ENCODE measurements at regions not wholly inside any gene's neighbourhood (a gene's known extent, or its start where the extent isn't known, plus 50 kb on each side); places are given as distances from the start of the nearest gene placed in this dataset.

DNA sequence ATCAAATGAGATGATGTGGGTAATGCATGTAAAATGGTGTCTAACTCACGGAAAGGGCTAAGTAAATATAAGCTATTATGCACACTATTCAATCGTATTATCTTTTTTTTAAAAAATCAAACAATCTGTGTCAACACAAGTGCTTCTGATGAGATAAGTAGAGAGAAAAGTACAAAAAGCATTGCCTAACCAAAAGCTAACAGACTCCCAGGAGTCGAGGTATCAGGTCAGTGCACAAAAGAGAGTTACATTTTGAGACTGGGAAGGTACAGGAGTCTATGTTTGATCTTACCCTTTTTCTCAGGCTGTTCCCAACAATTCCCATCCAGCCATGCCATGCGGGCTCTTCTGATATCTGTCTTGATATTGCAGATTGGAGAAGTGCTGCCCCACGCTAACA, 203.3 kb upstream of the ZIC3 start (continued):
- TF ChIP-seq, protein P1, sequence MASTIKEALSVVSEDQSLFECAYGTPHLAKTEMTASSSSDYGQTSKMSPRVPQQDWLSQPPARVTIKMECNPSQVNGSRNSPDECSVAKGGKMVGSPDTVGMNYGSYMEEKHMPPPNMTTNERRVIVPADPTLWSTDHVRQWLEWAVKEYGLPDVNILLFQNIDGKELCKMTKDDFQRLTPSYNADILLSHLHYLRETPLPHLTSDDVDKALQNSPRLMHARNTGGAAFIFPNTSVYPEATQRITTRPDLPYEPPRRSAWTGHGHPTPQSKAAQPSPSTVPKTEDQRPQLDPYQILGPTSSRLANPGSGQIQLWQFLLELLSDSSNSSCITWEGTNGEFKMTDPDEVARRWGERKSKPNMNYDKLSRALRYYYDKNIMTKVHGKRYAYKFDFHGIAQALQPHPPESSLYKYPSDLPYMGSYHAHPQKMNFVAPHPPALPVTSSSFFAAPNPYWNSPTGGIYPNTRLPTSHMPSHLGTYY (CRISPR knock-in tag; IDR thresholded peaks at IDR 0.05): no peak
- TF ChIP-seq, protein P2, sequence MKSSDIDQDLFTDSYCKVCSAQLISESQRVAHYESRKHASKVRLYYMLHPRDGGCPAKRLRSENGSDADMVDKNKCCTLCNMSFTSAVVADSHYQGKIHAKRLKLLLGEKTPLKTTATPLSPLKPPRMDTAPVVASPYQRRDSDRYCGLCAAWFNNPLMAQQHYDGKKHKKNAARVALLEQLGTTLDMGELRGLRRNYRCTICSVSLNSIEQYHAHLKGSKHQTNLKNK (CRISPR knock-in tag; IDR thresholded peaks at IDR 0.05): no peak
- TF ChIP-seq, protein P3, sequence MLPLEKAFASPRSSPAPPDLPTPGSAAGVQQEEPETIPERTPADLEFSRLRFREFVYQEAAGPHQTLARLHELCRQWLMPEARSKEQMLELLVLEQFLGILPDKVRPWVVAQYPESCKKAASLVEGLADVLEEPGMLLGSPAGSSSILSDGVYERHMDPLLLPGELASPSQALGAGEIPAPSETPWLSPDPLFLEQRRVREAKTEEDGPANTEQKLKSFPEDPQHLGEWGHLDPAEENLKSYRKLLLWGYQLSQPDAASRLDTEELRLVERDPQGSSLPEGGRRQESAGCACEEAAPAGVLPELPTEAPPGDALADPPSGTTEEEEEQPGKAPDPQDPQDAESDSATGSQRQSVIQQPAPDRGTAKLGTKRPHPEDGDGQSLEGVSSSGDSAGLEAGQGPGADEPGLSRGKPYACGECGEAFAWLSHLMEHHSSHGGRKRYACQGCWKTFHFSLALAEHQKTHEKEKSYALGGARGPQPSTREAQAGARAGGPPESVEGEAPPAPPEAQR (CRISPR knock-in tag; IDR thresholded peaks at IDR 0.05): no peak
- TF ChIP-seq ZNF671 (CRISPR knock-in tag; IDR thresholded peaks at IDR 0.05) (no peak), MYBL2 (CRISPR knock-in tag; IDR thresholded peaks at IDR 0.05) (no peak)

DNA sequence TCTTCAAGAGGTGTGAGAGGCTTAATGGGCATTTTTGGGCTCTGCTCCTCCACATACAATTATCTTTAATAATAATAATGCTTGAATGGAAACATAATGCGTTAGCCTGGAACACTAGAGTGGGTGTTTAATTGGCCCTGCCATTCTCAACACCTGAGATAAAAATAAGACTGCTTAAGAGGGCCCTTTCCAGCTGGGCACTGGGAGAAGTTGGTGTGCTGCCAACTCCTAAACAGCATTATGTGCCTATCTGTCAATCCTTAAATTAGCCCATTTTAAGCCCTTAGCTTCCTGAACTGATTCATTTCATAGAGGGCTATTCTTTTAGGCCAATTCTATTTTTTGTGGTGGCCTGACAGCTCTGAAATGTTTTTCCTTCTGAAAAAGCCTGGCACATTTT, 211.1 kb upstream of the ZIC3 start:
- ATAC-seq (no peak), DNase-seq (ENCODE audit: low spot score) (no peak)
- TF ChIP-seq, protein P4, sequence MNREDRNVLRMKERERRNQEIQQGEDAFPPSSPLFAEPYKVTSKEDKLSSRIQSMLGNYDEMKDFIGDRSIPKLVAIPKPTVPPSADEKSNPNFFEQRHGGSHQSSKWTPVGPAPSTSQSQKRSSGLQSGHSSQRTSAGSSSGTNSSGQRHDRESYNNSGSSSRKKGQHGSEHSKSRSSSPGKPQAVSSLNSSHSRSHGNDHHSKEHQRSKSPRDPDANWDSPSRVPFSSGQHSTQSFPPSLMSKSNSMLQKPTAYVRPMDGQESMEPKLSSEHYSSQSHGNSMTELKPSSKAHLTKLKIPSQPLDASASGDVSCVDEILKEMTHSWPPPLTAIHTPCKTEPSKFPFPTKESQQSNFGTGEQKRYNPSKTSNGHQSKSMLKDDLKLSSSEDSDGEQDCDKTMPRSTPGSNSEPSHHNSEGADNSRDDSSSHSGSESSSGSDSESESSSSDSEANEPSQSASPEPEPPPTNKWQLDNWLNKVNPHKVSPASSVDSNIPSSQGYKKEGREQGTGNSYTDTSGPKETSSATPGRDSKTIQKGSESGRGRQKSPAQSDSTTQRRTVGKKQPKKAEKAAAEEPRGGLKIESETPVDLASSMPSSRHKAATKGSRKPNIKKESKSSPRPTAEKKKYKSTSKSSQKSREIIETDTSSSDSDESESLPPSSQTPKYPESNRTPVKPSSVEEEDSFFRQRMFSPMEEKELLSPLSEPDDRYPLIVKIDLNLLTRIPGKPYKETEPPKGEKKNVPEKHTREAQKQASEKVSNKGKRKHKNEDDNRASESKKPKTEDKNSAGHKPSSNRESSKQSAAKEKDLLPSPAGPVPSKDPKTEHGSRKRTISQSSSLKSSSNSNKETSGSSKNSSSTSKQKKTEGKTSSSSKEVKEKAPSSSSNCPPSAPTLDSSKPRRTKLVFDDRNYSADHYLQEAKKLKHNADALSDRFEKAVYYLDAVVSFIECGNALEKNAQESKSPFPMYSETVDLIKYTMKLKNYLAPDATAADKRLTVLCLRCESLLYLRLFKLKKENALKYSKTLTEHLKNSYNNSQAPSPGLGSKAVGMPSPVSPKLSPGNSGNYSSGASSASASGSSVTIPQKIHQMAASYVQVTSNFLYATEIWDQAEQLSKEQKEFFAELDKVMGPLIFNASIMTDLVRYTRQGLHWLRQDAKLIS (CRISPR knock-in tag; IDR thresholded peaks at IDR 0.05; ENCODE audit: borderline replicate concordance): no peak
- TF ChIP-seq, protein P5, sequence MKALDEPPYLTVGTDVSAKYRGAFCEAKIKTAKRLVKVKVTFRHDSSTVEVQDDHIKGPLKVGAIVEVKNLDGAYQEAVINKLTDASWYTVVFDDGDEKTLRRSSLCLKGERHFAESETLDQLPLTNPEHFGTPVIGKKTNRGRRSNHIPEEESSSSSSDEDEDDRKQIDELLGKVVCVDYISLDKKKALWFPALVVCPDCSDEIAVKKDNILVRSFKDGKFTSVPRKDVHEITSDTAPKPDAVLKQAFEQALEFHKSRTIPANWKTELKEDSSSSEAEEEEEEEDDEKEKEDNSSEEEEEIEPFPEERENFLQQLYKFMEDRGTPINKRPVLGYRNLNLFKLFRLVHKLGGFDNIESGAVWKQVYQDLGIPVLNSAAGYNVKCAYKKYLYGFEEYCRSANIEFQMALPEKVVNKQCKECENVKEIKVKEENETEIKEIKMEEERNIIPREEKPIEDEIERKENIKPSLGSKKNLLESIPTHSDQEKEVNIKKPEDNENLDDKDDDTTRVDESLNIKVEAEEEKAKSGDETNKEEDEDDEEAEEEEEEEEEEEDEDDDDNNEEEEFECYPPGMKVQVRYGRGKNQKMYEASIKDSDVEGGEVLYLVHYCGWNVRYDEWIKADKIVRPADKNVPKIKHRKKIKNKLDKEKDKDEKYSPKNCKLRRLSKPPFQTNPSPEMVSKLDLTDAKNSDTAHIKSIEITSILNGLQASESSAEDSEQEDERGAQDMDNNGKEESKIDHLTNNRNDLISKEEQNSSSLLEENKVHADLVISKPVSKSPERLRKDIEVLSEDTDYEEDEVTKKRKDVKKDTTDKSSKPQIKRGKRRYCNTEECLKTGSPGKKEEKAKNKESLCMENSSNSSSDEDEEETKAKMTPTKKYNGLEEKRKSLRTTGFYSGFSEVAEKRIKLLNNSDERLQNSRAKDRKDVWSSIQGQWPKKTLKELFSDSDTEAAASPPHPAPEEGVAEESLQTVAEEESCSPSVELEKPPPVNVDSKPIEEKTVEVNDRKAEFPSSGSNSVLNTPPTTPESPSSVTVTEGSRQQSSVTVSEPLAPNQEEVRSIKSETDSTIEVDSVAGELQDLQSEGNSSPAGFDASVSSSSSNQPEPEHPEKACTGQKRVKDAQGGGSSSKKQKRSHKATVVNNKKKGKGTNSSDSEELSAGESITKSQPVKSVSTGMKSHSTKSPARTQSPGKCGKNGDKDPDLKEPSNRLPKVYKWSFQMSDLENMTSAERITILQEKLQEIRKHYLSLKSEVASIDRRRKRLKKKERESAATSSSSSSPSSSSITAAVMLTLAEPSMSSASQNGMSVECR (CRISPR knock-in tag; IDR thresholded peaks at IDR 0.05; ENCODE audit: borderline replicate concordance): no peak
- TF ChIP-seq, protein P2 (CRISPR knock-in tag; IDR thresholded peaks at IDR 0.05): no peak
- TF ChIP-seq ZNF317 (CRISPR knock-in tag; IDR thresholded peaks at IDR 0.05; ENCODE audit: borderline replicate concordance, low read depth) (no peak), ZNF263 (CRISPR knock-in tag; IDR thresholded peaks at IDR 0.05; ENCODE audit: low read depth) (no peak), TP53 (CRISPR knock-in tag; IDR thresholded peaks at IDR 0.05) (no peak), ZNF232 (CRISPR knock-in tag; IDR thresholded peaks at IDR 0.05) (no peak), ZNF219 (CRISPR knock-in tag; IDR thresholded peaks at IDR 0.05; ENCODE audit: borderline replicate concordance) (no peak), NR2C2 (CRISPR knock-in tag; IDR thresholded peaks at IDR 0.05) (no peak), CREM (CRISPR knock-in tag; IDR thresholded peaks at IDR 0.05) (no peak), NFATC4 (CRISPR knock-in tag; IDR thresholded peaks at IDR 0.05) (no peak), ETV6 (CRISPR knock-in tag; IDR thresholded peaks at IDR 0.05) (no peak), SP1 (CRISPR knock-in tag; conservative IDR thresholded peaks at IDR 0.05) (no peak), ZNF423 (CRISPR knock-in tag; IDR thresholded peaks at IDR 0.05) (no peak), NFE2L1 (CRISPR knock-in tag; IDR thresholded peaks at IDR 0.05) (no peak)
- TF ChIP-seq, protein P6, sequence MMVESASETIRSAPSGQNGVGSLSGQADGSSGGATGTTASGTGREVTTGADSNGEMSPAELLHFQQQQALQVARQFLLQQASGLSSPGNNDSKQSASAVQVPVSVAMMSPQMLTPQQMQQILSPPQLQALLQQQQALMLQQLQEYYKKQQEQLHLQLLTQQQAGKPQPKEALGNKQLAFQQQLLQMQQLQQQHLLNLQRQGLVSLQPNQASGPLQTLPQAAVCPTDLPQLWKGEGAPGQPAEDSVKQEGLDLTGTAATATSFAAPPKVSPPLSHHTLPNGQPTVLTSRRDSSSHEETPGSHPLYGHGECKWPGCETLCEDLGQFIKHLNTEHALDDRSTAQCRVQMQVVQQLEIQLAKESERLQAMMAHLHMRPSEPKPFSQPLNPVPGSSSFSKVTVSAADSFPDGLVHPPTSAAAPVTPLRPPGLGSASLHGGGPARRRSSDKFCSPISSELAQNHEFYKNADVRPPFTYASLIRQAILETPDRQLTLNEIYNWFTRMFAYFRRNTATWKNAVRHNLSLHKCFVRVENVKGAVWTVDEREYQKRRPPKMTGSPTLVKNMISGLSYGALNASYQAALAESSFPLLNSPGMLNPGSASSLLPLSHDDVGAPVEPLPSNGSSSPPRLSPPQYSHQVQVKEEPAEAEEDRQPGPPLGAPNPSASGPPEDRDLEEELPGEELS (CRISPR knock-in tag; IDR thresholded peaks at IDR 0.05): no peak
- TF ChIP-seq, protein P7, sequence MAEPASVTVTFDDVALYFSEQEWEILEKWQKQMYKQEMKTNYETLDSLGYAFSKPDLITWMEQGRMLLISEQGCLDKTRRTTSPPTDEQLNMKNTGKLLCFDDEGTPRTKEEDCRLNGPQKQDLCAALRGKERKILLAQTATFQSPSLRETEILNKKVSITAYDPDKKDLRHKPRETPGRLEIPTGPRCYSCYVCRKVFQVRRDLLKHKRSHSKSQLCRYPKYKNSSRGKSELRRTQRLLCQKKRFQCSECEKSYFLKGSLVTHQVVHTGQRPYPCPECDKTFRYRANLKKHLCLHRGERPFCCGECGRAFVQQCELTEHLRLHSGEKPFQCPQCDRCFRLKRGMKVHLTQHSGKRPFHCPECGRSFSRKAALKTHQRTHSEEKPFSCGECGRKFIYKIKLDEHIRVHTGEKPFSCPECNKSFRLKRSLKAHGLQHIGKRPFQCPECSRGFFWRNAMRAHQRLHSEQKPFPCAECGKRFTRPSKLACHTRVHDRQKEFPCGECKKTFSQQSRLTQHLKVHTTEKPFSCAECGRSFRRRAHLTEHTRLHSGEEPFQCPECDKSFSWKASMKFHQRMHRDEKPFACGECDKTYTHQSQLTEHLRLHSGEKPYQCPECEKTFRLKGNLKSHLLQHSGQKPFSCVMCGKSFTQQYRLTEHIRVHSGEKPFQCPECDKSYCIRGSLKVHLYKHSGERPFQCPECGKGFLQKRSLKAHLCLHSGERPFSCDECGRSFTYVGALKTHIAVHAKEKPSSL (CRISPR knock-in tag; conservative IDR thresholded peaks at IDR 0.05): no peak

More for the DNA sequence above, 211.1 kb upstream of the ZIC3 start:
- Mint-ChIP-seq H3K36me3 (no peaks in the 10 kb centered on the region), H3K27ac (no peak overlapping the region), H3K4me3 (no peak overlapping the region), H3K9me3 (no peaks in the 10 kb centered on the region), H3K27me3 (ENCODE audit: low read depth) (no peaks in the 10 kb centered on the region; the same call in 1 of the 2 replicates), H3K4me1 (no peaks in the 10 kb centered on the region)
- ChIA-PET POLR2A (no interaction called here), CTCF (interaction anchor here (0.6 kb wide), 1 partner anchor 326 kb away, joined by 3 read pairs; no protein-coding TSS in a partner anchor)
